HG03139 (cell line): ENCODE measurements at regions not wholly inside any gene's neighbourhood (a gene's known extent, or its start where the extent isn't known, plus 50 kb on each side); places are given as distances from the start of the nearest gene placed in this dataset.

Source experiments
- ATAC-seq: cut with Tn5 transposase; IDR thresholded peaks from one replicate; pipeline ENCODE4 v1.9.1; 2021; ENCODE audit not compliant: unreplicated experiment

GRCh38 chr14:48473944-48474343 lies 798.5 kb upstream of the MDGA2 start:
- no peak for ATAC-seq

- ATAC-seq = no peak
Measured at GRCh38 chr14:48456051-48456450, 780.6 kb upstream of the MDGA2 start.

GRCh38 chr14:48454887-48455286 lies 779.5 kb upstream of the MDGA2 start:
- ATAC-seq = no peak

GRCh38 chr14:48452437-48452995 lies 777.1 kb upstream of the MDGA2 start:
- no peak for ATAC-seq

- ATAC-seq = no peak
Measured at GRCh38 chr14:48435221-48435620, 759.8 kb upstream of the MDGA2 start.

GRCh38 chr14:48430805-48431204 lies 755.4 kb upstream of the MDGA2 start:
- ATAC-seq = no peak

GRCh38 chr14:48429512-48429911 lies 754.1 kb upstream of the MDGA2 start:
- ATAC-seq = no peak

GRCh38 chr14:48417715-48418500 lies 742.5 kb upstream of the MDGA2 start:
- no peak for ATAC-seq

- no peak for ATAC-seq
Measured at GRCh38 chr14:48401321-48401720, 725.9 kb upstream of the MDGA2 start.

GRCh38 chr14:48398675-48399282 lies 723.4 kb upstream of the MDGA2 start:
- ATAC-seq = no peak

- no peak for ATAC-seq
Measured at GRCh38 chr14:48391661-48392060, 716.3 kb upstream of the MDGA2 start.

- no peak for ATAC-seq
Measured at GRCh38 chr14:48390346-48390745, 714.9 kb upstream of the MDGA2 start.

GRCh38 chr14:48384821-48385220 lies 709.4 kb upstream of the MDGA2 start:
- no peak for ATAC-seq

- ATAC-seq = no peak
Measured at GRCh38 chr14:48382961-48383360, 707.6 kb upstream of the MDGA2 start.

GRCh38 chr14:48378541-48378940 lies 703.1 kb upstream of the MDGA2 start:
- ATAC-seq = no peak

- no peak for ATAC-seq
Measured at GRCh38 chr14:48373981-48374380, 698.6 kb upstream of the MDGA2 start.

- no peak for ATAC-seq
Measured at GRCh38 chr14:48350971-48351370, 675.6 kb upstream of the MDGA2 start.

- no peak for ATAC-seq
Measured at GRCh38 chr14:48349689-48350088, 674.3 kb upstream of the MDGA2 start.

- ATAC-seq = no peak
Measured at GRCh38 chr14:48341069-48341468, 665.7 kb upstream of the MDGA2 start.

GRCh38 chr14:48333221-48333920 lies 658.0 kb upstream of the MDGA2 start:
- no peak for ATAC-seq

- ATAC-seq = no peak
Measured at GRCh38 chr14:48331421-48331820, 656.0 kb upstream of the MDGA2 start.

- ATAC-seq = no peak
Measured at GRCh38 chr14:48325486-48325885, 650.1 kb upstream of the MDGA2 start.
